SK-N-SH (cell line): ENCODE measurements at regions not wholly inside any gene's neighbourhood (a gene's known extent, or its start where the extent isn't known, plus 50 kb on each side); places are given as distances from the start of the nearest gene placed in this dataset.

Experiments
- CTCF ChIA-PET: fragments of 300-600, 350-600 bp; formaldehyde crosslinking; extraction: SDS; loops from one replicate; lab custom pipeline; 2021; lab: Yijun Ruan, JAX
- POLR2A ChIA-PET: fragments of 350-600 bp; sonication (Branson Sonifier 250); formaldehyde crosslinking; extraction: SDS; loops from one replicate; lab custom pipeline; 2020; ENCODE audit warnings: antibody characterized with exemption, inconsistent platforms; lab: Yijun Ruan, JAX
- DNase-seq: peaks from one replicate; pipeline ENCODE4 v3.0.0; 2012
- H2AFZ ChIP-seq: fragments of 200-600 bp; sonication (generic); 2 replicates; pipeline ENCODE4 v1.8.1; 2016; ENCODE audit warnings: antibody characterized with exemption, mild to moderate bottlenecking, low read depth
- H3F3A ChIP-seq: fragments of 200-600 bp; sonication (generic); replicated peaks from 2 replicates; pipeline ENCODE3; 2016; ENCODE audit warnings: antibody characterized with exemption, mild to moderate bottlenecking; ENCODE audit not compliant: insufficient read depth
- H3K27ac ChIP-seq, 2 experiments: fragments of 200-500 bp in 1 of 2; fragments of 200-600 bp in 1 of 2; sonication (Bioruptor generic) in 1 of 2; sonication (generic), shearing (Covaris generic) in 1 of 2; 2 replicates each; pipeline versions ENCODE4 v1.5.1 to v1.6.1; 2014 to 2016; ENCODE audit warnings: low read depth in 2 of 2, inconsistent platforms in 1 of 2, low read length in 1 of 2, mild to moderate bottlenecking in 1 of 2, mixed read lengths in 1 of 2
- H3K27me3 ChIP-seq: fragments of 200-600 bp; sonication (generic), shearing (Covaris generic); 2 replicates; pipeline ENCODE4 v1.6.1; 2016; ENCODE audit warnings: mixed run types; ENCODE audit not compliant: insufficient read depth
- H3K36me3 ChIP-seq, 2 experiments: fragments of 200-500 bp in 1 of 2; fragments of 200-600 bp in 1 of 2; sonication (Bioruptor generic) in 1 of 2; sonication (generic) in 1 of 2; replicated peaks in 1 of 2; 2 replicates each; pipeline versions ENCODE3 to v1.5.1; 2014 to 2016; ENCODE audit warnings: low read length in 1 of 2, mild to moderate bottlenecking in 1 of 2; ENCODE audit not compliant: insufficient read depth in 2 of 2, control insufficient read depth in 1 of 2
- H3K4me1 ChIP-seq, 2 experiments: fragments of 200-500 bp in 1 of 2; fragments of 200-600 bp in 1 of 2; sonication (Bioruptor generic) in 1 of 2; sonication (generic), shearing (Covaris generic) in 1 of 2; 2 replicates each; pipeline versions ENCODE4 v1.5.1 to v1.6.1; 2014 to 2016; ENCODE audit warnings: low read depth in 1 of 2, low read length in 1 of 2, mixed run types in 1 of 2; ENCODE audit not compliant: insufficient read depth in 2 of 2, control insufficient read depth in 1 of 2
- H3K4me2 ChIP-seq: fragments of 200-600 bp; sonication (generic), shearing (Covaris generic); 2 replicates; pipeline ENCODE4 v1.6.1; 2017; ENCODE audit warnings: mixed run types
- H3K4me3 ChIP-seq, 2 experiments: fragments of 200-500 bp in 1 of 2; fragments of 200-600 bp in 1 of 2; sonication (Bioruptor generic) in 1 of 2; sonication (generic), shearing (Covaris generic) in 1 of 2; 2 replicates each; pipeline versions ENCODE4 v1.5.1 to v1.8.1; 2014 to 2016; ENCODE audit warnings: low read depth in 2 of 2, inconsistent platforms in 1 of 2, low read length in 1 of 2, mild to moderate bottlenecking in 1 of 2, mixed read lengths in 1 of 2, moderate library complexity in 1 of 2
- H3K79me2 ChIP-seq: fragments of 200-600 bp; sonication (generic); 2 replicates; pipeline ENCODE4 v1.8.1; 2017; ENCODE audit warnings: mild to moderate bottlenecking; ENCODE audit not compliant: insufficient read depth
- H3K9ac ChIP-seq: fragments of 200-600 bp; sonication (generic); 2 replicates; pipeline ENCODE4 v1.6.1; 2017; ENCODE audit warnings: mixed run types
- H3K9me2 ChIP-seq: fragments of 200-600 bp; sonication (generic); 2 replicates; pipeline ENCODE4 v1.6.1; 2017; ENCODE audit warnings: mixed run types
- H3K9me3 ChIP-seq: fragments of 200-600 bp; sonication (generic); 2 replicates; pipeline ENCODE4 v1.6.1; 2017; ENCODE audit warnings: mixed run types, mild to moderate bottlenecking, moderate library complexity
- H4K20me1 ChIP-seq: fragments of 200-600 bp; sonication (generic); 2 replicates; pipeline ENCODE4 v1.6.1; 2017; ENCODE audit warnings: mild to moderate bottlenecking, mixed run types; ENCODE audit not compliant: insufficient read depth
- EP300 ChIP-seq, 2 experiments: IDR thresholded peaks; 2 replicates each; pipeline versions ENCODE4 v1.4.0 to v1.6.1; 2012; ENCODE audit warnings: borderline replicate concordance in 1 of 2, low read depth in 1 of 2, low read length in 1 of 2
- FOSL2 ChIP-seq: IDR thresholded peaks from 2 replicates; pipeline ENCODE4 v1.4.0; 2012; ENCODE audit warnings: low read depth, mild to moderate bottlenecking, moderate library complexity, borderline replicate concordance
- GABPA ChIP-seq: IDR thresholded peaks from 2 replicates; pipeline ENCODE4 v1.4.0; 2012; ENCODE audit warnings: low read depth, mild to moderate bottlenecking
- GATA2 ChIP-seq: sonication (generic); formaldehyde crosslinking; IDR thresholded peaks from 2 replicates; pipeline ENCODE4 v1.5.0; 2020; ENCODE audit warnings: mild to moderate bottlenecking, missing genetic modification reagents
- JUND ChIP-seq: IDR thresholded peaks from 2 replicates; pipeline ENCODE4 v1.4.0; 2012
- MEF2A ChIP-seq: IDR thresholded peaks from 2 replicates; pipeline ENCODE4 v1.4.0; 2012; ENCODE audit warnings: low read depth, borderline replicate concordance
- POLR2AphosphoS5 ChIP-seq: IDR thresholded peaks from 2 replicates; pipeline ENCODE4 v1.6.1; 2012; ENCODE audit warnings: low read depth, low read length
- RCOR1 ChIP-seq: fragments of 150-350 bp; IDR thresholded peaks from 2 replicates; pipeline ENCODE4 v1.6.1; 2017; ENCODE audit warnings: antibody characterized with exemption, low read length
- RFX5 ChIP-seq: IDR thresholded peaks from 2 replicates; pipeline ENCODE4 v1.6.1; 2012; ENCODE audit warnings: mild to moderate bottlenecking, improper control_type of control experiment, low read length
- RXRA ChIP-seq: IDR thresholded peaks from 2 replicates; pipeline ENCODE4 v1.4.0; 2012; ENCODE audit warnings: low read depth, mild to moderate bottlenecking, borderline replicate concordance
- SIN3A ChIP-seq: IDR thresholded peaks from 2 replicates; pipeline ENCODE4 v1.6.1; 2012; ENCODE audit warnings: low read depth, mild to moderate bottlenecking, low read length, moderate library complexity, borderline replicate concordance
- TCF12 ChIP-seq: IDR thresholded peaks from 2 replicates; pipeline ENCODE4 v1.4.0; 2012
- WGBS: methylation state at CpG from one replicate; pipeline ENCODE4 v1.1.6; 2017; ENCODE audit warnings: low lambda C conversion rate; 5-methylcytosine and 5-hydroxymethylcytosine counted together
- TF ChIP-seq, protein P1 (sequence below): IDR thresholded peaks from 2 replicates; pipeline ENCODE4 v1.4.0; 2012; ENCODE audit warnings: low read depth
- TF ChIP-seq, protein P2 (sequence below): fragments of 200-600 bp; sonication (generic); IDR thresholded peaks from 2 replicates; pipeline ENCODE4 v1.6.1; 2017; ENCODE audit warnings: antibody characterized with exemption, mild to moderate bottlenecking, moderate library complexity
- TF ChIP-seq, protein P3 (sequence below): IDR thresholded peaks from 2 replicates; pipeline ENCODE4 v1.6.1; 2012; ENCODE audit warnings: mild to moderate bottlenecking, low read depth, low read length, moderate library complexity

DNA sequence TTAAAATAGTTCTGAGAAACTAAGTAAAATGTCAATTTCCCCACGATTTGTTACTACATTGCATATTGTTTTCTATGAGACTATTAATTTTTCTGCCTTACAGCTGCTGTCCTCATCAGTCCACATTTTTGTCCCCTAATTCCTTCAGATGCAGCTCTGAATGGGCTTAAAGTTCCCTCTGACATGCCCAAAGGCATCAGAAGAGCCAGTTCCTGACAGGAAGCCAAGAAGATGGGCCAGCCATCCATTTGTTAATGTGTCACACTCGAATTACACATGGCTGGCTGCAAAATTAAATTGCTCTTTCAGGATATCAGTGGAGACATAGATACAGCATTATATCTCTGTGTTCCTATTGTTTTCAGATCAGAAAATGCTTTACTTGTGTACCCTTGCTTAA lies 1223.0 kb downstream of the EPHA7 start:
- Histone ChIP-seq H3K9ac (no peak overlapping the region), H3K79me2 (no peaks in the 10 kb centered on the region), H3K4me1 (peaks cover 0 to 9% of the 10 kb centered on the region in 2 experiments; a peak in 2 of 4 replicates), H3K36me3 (no peaks in the 10 kb centered on the region), H3K27me3 (no peaks in the 10 kb centered on the region), H3K27ac (peak overlapping the region in 1 of 2 experiments; percentile 43; a peak in 2 of 4 replicates), H3F3A (no peaks in the 10 kb centered on the region), H2AFZ (no peak overlapping the region), H3K9me2 (no peaks in the 10 kb centered on the region), H3K4me3 (no peak overlapping the region), H3K9me3 (0 out of 2 replicates have a peak, but pooled peaks cover 6% of the 10 kb centered on the region), H3K4me2 (no peak overlapping the region), H4K20me1 (no peaks in the 10 kb centered on the region)
- TF ChIP-seq RCOR1: peak; percentile 70
- no peak for TF ChIP-seq FOSL2
- peak in 1 of 2 experiments; percentile 73; a peak in 2 of 4 replicates for TF ChIP-seq EP300 (IDR thresholded peaks at IDR 0.05; ENCODE audit: borderline replicate concordance in 1 of 2, low read depth in 1 of 2, low read length in 1 of 2)
- TF ChIP-seq GATA2 (CRISPR knock-in tag): peak; percentile 34; the same call in 1 of the 2 replicates
- CTCF ChIA-PET: no interaction called here
- 0% methylated on average over 2 of the region's 2 CpGs for WGBS
- peak; percentile 44 for DNase-seq
- POLR2A ChIA-PET: no interaction called here

DNA sequence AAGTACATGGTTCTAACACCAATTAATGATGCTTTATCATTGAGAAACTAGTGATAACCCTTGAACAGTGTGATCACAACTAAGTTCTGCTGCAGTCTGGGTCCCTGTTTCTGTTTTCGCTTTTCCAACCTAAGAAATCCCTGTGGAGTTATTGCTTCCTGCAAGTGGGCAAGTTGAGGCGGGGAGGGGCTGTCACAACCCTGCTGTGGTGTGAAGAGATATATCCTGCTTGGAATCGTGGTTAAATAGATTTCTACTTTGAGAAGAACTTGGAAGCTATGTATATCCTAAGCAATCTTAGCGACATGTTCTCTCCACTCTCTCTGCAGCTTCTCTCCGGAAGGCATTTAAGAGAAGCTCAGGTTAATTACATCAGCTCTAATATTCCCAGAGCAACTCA lies 1223.6 kb downstream of the EPHA7 start:
- Histone ChIP-seq H3K9me2 (no peaks in the 10 kb centered on the region), H2AFZ (no peak overlapping the region), H3K27ac (no peak overlapping the region), H3K79me2 (no peaks in the 10 kb centered on the region), H3K36me3 (no peaks in the 10 kb centered on the region), H3K9ac (no peak overlapping the region), H3K9me3 (0 out of 2 replicates have a peak, but pooled peaks cover 6% of the 10 kb centered on the region), H3K4me2 (no peak overlapping the region), H3K4me3 (no peak overlapping the region), H3K4me1 (peaks cover 0 to 9% of the 10 kb centered on the region in 2 experiments; a peak in 2 of 4 replicates), H3F3A (no peaks in the 10 kb centered on the region), H4K20me1 (no peaks in the 10 kb centered on the region), H3K27me3 (no peaks in the 10 kb centered on the region)
- WGBS: 39% methylated on average over 5 of the region's 5 CpGs
- POLR2A ChIA-PET: no interaction called here
- DNase-seq: no peak
- TF ChIP-seq MEF2A (no peak), TCF12 (no peak), SIN3A (no peak), POLR2AphosphoS5 (no peak), RFX5 (no peak), JUND (no peak), GABPA (no peak), RXRA (no peak)
- TF ChIP-seq, protein P1, sequence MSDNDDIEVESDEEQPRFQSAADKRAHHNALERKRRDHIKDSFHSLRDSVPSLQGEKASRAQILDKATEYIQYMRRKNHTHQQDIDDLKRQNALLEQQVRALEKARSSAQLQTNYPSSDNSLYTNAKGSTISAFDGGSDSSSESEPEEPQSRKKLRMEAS: no peak
- TF ChIP-seq, protein P2, sequence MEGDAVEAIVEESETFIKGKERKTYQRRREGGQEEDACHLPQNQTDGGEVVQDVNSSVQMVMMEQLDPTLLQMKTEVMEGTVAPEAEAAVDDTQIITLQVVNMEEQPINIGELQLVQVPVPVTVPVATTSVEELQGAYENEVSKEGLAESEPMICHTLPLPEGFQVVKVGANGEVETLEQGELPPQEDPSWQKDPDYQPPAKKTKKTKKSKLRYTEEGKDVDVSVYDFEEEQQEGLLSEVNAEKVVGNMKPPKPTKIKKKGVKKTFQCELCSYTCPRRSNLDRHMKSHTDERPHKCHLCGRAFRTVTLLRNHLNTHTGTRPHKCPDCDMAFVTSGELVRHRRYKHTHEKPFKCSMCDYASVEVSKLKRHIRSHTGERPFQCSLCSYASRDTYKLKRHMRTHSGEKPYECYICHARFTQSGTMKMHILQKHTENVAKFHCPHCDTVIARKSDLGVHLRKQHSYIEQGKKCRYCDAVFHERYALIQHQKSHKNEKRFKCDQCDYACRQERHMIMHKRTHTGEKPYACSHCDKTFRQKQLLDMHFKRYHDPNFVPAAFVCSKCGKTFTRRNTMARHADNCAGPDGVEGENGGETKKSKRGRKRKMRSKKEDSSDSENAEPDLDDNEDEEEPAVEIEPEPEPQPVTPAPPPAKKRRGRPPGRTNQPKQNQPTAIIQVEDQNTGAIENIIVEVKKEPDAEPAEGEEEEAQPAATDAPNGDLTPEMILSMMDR: no peak
- TF ChIP-seq, protein P3, sequence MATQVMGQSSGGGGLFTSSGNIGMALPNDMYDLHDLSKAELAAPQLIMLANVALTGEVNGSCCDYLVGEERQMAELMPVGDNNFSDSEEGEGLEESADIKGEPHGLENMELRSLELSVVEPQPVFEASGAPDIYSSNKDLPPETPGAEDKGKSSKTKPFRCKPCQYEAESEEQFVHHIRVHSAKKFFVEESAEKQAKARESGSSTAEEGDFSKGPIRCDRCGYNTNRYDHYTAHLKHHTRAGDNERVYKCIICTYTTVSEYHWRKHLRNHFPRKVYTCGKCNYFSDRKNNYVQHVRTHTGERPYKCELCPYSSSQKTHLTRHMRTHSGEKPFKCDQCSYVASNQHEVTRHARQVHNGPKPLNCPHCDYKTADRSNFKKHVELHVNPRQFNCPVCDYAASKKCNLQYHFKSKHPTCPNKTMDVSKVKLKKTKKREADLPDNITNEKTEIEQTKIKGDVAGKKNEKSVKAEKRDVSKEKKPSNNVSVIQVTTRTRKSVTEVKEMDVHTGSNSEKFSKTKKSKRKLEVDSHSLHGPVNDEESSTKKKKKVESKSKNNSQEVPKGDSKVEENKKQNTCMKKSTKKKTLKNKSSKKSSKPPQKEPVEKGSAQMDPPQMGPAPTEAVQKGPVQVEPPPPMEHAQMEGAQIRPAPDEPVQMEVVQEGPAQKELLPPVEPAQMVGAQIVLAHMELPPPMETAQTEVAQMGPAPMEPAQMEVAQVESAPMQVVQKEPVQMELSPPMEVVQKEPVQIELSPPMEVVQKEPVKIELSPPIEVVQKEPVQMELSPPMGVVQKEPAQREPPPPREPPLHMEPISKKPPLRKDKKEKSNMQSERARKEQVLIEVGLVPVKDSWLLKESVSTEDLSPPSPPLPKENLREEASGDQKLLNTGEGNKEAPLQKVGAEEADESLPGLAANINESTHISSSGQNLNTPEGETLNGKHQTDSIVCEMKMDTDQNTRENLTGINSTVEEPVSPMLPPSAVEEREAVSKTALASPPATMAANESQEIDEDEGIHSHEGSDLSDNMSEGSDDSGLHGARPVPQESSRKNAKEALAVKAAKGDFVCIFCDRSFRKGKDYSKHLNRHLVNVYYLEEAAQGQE: no peak
- CTCF ChIA-PET: no interaction called here
